ENCODE measurements at regions not wholly inside any gene's neighbourhood (a gene's known extent, or its start where the extent isn't known, plus 50 kb on each side); places are given as distances from the start of the nearest gene placed in this dataset.
"Not testable (repeated sequence)": the region's sequence is repeated elsewhere in the genome, so short reads cannot be mapped to it uniquely, and the experiment has no call there.

DNA sequence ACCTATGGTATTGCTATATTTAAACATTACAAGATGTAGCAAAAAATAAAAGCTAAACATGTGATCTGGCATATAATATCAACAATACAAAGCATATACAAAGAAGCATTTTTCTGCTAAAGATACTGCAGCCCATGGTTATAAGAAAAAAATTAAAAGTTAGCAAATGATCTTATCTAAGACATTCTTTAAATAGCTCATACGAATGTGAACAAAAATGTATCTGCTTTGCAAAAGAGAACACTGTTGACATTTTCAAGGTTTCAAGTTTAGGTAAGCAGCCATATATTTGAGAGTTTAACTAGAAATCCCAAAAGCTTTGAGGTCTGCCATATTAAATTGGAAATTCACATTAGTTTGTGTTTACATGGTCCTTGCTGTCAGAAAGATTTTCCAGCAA is 301.0 kb upstream of the SLC39A10 start:
- DNase-seq (ENCODE audit: low read depth) = peak; percentile 47

DNA sequence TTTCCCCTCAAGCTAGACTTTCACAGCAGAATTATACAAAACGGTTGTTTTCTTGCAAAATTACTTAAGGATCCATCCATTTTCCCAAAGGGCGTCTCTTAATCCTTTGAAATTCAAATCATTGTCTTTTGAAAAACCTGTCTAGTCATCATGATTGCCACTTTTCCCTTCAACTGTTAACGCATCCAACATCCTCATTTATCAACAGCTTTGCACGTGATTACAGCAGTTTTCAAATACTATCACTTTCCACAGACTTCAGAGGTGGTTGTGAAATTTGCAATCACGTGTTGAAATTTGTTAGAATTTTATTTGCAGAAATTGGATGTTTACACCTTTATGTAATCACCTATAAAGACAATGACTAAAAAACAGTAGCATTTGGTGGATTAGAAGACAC is 304.4 kb upstream of the SLC39A10 start:
- DNase-seq (ENCODE audit: low read depth) = no peak

- peak; percentile 86 for DNase-seq (ENCODE audit: low read depth)
Observed at GRCh38 chr2:195343942-195344530, 313.0 kb upstream of the SLC39A10 start.

DNA sequence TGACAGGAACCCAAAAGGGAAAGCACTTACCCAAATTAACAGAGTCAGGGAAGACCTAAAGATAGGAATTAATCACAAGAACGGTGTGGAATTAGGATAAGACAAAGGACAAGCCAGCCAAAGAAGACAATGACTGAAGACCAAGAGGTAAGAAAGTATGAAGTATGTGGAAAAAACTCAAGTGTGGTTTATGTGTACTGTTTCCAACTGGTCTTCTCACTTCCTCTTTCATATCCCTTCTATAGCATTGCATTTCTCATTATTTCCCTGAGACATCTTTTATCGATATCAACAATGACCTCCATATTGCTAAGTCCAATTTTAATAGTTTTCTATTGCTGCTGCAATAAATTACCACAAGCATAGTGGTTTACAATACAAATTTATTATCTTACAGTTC is 313.5 kb upstream of the SLC39A10 start:
- DNase-seq (ENCODE audit: low read depth) = no peak

GRCh38 chr2:195342061-195342460 is 315.0 kb upstream of the SLC39A10 start:
- no peak for DNase-seq (ENCODE audit: low read depth)

GRCh38 chr2:195338856-195339255 is 318.2 kb upstream of the SLC39A10 start:
- DNase-seq (ENCODE audit: low read depth) = no peak

DNA sequence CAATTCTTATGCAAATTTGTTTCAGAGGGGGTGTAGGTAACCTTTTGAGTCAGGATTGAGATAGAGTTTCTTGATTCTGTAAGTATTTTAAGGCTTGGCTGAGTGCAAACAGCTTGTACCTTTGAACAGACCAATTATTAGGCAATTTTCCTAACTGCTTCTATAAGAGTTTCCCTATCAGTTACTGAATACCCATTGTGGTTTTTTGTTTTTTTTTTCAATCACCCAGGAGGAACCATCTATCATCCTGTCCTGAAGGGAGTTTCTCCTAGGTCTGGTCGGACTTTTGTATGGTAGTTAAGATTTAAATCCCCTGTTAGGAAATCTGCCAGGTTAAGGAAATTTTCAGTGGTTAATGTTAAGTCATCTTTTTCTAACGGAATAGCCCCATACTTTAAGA is 319.4 kb upstream of the SLC39A10 start:
- no peak for DNase-seq (ENCODE audit: low read depth)

DNA sequence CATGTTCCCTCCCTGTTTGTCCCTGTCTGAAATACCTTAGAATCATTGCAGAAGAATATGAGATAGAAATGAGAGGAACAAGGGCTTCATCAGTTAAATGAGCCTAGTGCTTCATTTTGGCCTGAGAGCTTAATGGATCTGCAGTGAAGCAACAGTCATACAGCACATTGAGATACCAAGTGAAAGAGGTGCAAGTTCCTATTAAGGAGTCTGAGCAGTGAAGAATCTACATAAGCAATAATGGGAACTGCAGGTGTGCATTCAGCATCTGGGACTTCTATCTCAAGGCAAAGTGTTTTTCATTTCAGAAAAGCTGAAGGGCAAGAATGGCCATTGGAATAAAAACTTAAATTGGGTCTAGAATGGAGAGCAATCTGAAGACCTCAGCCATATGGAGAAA is 323.2 kb upstream of the SLC39A10 start:
- DNase-seq (ENCODE audit: low read depth) = no peak

DNA sequence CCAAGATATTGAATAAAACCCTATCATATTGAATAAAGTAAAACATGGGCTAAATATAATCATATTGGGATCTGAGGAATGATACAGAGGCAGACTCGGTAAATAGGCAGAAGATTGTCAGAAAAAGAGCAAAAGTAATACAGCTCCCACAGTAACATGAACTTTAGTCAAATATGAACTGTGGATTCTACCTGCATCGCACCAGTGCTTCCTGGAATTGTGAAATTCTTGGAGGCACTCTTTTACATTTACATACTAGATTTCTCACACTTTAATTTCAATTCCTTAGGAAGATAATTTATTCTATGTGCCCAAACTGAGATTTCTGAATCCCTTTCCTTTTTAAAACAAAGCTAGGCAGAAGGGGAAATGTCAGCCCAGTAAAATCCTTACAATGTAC is 325.1 kb upstream of the SLC39A10 start:
- no peak for DNase-seq (ENCODE audit: low read depth)

- DNase-seq (ENCODE audit: low read depth) = no peak
Observed at GRCh38 chr2:195331129-195331528, 325.9 kb upstream of the SLC39A10 start.

- no peak for DNase-seq (ENCODE audit: low read depth)
Observed at GRCh38 chr2:195330513-195330956, 326.5 kb upstream of the SLC39A10 start.

DNA sequence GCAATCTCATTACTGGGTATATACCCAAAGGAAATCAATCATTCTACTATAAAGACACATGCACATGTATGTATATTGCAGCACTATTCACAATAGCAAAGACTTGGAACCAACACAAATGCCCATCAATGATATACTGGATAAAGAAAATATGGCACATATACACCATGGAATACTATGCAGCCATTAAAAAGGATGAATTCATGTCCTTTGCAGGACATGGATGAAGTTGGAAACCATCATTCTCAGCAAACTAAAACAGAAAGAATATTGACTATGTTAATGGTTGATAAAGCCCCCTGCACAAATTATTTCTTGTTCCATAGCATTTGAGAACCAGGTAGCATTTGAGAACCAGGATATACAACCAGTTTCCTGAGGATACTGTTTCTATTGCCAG is 327.2 kb upstream of the SLC39A10 start:
- not testable (repeated sequence) for DNase-seq (ENCODE audit: low read depth)

- no peak for DNase-seq (ENCODE audit: low read depth)
Observed at GRCh38 chr2:195326537-195326936, 330.5 kb upstream of the SLC39A10 start.

GRCh38 chr2:195322324-195322723 is 334.7 kb upstream of the SLC39A10 start:
- peak; percentile 19 for DNase-seq (ENCODE audit: low read depth)

- no peak for DNase-seq (ENCODE audit: low read depth)
Observed at GRCh38 chr2:195320413-195320973, 336.5 kb upstream of the SLC39A10 start.

GRCh38 chr2:195319548-195320412 is 337.2 kb upstream of the SLC39A10 start:
- peak; percentile 38 for DNase-seq (ENCODE audit: low read depth)

GRCh38 chr2:195319112-195319460 is 337.9 kb upstream of the SLC39A10 start:
- DNase-seq (ENCODE audit: low read depth) = peak; percentile 85

DNA sequence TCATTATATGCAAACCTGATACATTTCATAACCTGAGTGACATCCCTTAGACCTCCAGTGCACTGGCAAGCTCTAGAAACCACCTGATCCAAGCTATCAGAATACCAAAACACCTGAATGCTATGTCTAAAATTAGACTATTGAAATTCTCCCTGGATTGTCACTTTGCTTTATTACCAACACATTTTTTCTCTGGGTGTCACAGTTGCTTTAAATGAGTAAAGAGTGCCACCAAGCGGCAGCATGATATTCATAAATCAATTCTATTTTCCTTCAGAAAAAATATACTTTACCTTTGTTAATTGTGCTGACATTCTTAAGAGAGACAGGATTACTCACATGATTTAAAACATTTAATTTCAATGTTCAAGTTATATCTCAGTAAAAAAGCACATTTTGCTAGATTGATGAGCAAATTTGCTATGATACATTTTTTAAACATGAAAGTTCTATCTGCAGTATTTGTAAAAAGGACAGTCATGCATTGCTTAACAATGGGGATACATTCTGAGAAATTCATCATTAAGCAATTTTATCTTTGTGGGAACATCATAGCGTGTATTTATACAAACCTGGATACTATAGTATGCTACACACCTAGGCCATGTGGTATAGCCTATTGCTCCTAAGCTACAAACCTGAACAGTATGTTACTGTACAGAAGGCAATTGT is 338.4 kb upstream of the SLC39A10 start:
- peak; percentile 50 for DNase-seq (ENCODE audit: low read depth)

- no peak for DNase-seq (ENCODE audit: low read depth)
Observed at GRCh38 chr2:195317550-195317949, 339.5 kb upstream of the SLC39A10 start.

GRCh38 chr2:195316486-195316885 is 340.5 kb upstream of the SLC39A10 start:
- DNase-seq (ENCODE audit: low read depth) = peak; percentile 12

DNA sequence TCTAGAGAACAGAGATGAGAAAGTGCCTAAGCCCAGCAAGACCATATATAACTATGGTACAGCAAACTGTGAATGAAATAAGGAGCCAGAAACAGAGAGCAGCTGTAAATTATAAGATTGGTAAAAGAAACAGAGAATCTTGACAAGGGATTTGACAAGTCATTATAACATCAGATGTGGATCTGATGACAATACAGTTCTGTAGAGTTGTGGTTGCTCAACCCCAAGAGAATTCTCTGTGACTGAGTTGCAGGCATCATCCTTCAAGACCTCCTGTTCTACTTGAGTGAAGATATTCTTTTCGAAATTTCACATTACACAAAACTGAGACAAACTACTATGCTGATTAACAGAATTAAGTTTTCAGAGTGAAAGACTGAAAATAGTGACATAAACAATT is 343.1 kb upstream of the SLC39A10 start:
- DNase-seq (ENCODE audit: low read depth) = no peak

- no peak for DNase-seq (ENCODE audit: low read depth)
Observed at GRCh38 chr2:195312662-195313061, 344.4 kb upstream of the SLC39A10 start.

GRCh38 chr2:195308163-195308562 is 348.9 kb upstream of the SLC39A10 start:
- DNase-seq (ENCODE audit: low read depth) = no peak

Measured in iris pigment epithelial cell (primary cell).